A673 (cell line): ENCODE measurements at regions not wholly inside any gene's neighbourhood (a gene's known extent, or its start where the extent isn't known, plus 50 kb on each side); places are given as distances from the start of the nearest gene placed in this dataset.

ENCODE experiments used
- CTCF ChIP-seq: fragments of 300-800, 200-600 bp; sonication (generic); conservative IDR thresholded peaks from 2 replicates; pipeline ENCODE4 v1.5.1; 2017; ENCODE audit warnings: low read depth, mild to moderate bottlenecking, antibody characterized with exemption, low read length, moderate library complexity, mixed read lengths
- EZH2 ChIP-seq: fragments of 200-600 bp; sonication (generic); IDR thresholded peaks from 2 replicates; pipeline ENCODE4 v1.6.1; 2017; ENCODE audit warnings: borderline replicate concordance, low read depth, mild to moderate bottlenecking, mixed read lengths, antibody characterized with exemption, low read length; ENCODE audit not compliant: poor library complexity, severe bottlenecking

DNA sequence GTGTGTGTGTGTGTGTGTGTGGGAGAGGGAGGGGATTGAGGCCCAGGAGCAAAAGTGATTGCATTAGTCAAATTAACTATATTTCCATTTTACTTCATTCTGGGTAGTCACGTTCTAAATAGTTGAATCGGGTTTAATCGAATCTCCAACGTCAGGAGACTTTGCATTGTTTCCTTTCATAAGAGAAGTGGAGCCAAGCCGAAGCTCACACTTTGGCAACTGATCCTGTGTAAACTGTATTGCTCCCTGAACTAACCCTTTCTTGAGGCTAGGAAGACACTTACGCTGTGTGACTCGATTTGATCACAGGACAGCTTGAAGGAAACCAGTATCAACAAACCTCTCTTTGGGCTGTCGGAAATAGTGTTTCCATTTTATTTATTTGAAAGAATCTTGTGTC, 363.4 kb upstream of the ATP2B1 start:
- TF ChIP-seq CTCF (no peak), EZH2 (no peak)
